HL-60 (cell line): ENCODE measurements at regions not wholly inside any gene's neighbourhood (a gene's known extent, or its start where the extent isn't known, plus 50 kb on each side); places are given as distances from the start of the nearest gene placed in this dataset.

Source experiments
- DNase-seq, 2 experiments: peaks; one replicate each; pipeline ENCODE4 v3.0.0-alpha.2; 2010 to 2020; ENCODE audit warnings: low read depth in 1 of 2, low spot score in 1 of 2
- H3K27ac ChIP-seq: fragments of 250-450 bp; sonication (Bioruptor Pico); replicated peaks from 2 replicates; pipeline ENCODE4 v1.5.1; 2020; ENCODE audit warnings: mild to moderate bottlenecking, moderate library complexity
- H3K27me3 ChIP-seq: fragments of 250-450 bp; sonication (Bioruptor Pico); 2 replicates; pipeline ENCODE4 v1.5.1; 2021; ENCODE audit warnings: mild to moderate bottlenecking, moderate library complexity; ENCODE audit not compliant: insufficient read depth, poor library complexity, severe bottlenecking
- H3K4me3 ChIP-seq: replicated peaks from 2 replicates; pipeline ENCODE4 v1.5.1; 2011; ENCODE audit warnings: mild to moderate bottlenecking, control low read depth, low read length; ENCODE audit not compliant: insufficient read depth
- GABPA ChIP-seq: IDR thresholded peaks from 2 replicates; pipeline ENCODE4 v1.6.1; 2012; ENCODE audit warnings: low read depth
- POLR2AphosphoS5 ChIP-seq: IDR thresholded peaks from 2 replicates; pipeline ENCODE4 v1.6.1; 2012; ENCODE audit warnings: low read depth
- SPI1 ChIP-seq: IDR thresholded peaks from 2 replicates; pipeline ENCODE4 v1.6.1; 2012; ENCODE audit warnings: low read depth, mild to moderate bottlenecking, borderline replicate concordance
- TF ChIP-seq, protein P1 (sequence below): IDR thresholded peaks from one replicate; pipeline ENCODE4 v1.5.1; 2011; ENCODE audit warnings: low read length, control low read depth, inconsistent platforms; ENCODE audit not compliant: insufficient read depth
- TF ChIP-seq, protein P2 (sequence below): IDR thresholded peaks from 2 replicates; pipeline ENCODE4 v1.6.1; 2012; ENCODE audit warnings: low read depth; ENCODE audit not compliant: insufficient replicate concordance

DNA sequence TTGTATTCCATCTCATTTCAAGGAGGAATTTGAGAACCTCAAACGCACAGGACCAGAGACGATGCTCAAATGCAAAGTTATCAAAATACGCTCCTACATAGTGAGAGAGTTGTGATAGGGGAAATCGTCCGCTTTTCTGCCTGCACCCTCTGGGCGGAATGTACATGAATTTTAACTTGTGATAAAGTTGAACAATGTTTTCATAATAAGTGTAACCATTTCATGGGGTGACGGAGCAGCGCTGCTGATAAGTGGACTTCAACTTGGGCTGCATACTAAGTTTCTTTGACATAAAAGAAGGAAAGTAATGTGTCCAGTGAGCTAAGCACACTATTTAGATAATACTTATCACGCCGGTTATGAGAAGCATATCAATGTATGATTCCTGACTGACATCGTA is 497.5 kb upstream of the MGMT start:
- Histone ChIP-seq H3K27me3 (no peaks in the 10 kb centered on the region), H3K4me3 (no peak overlapping the region), H3K27ac (no peak overlapping the region)
- no peak for DNase-seq
- TF ChIP-seq POLR2AphosphoS5 (no peak), GABPA (no peak), SPI1 (no peak)
- TF ChIP-seq, protein P1, sequence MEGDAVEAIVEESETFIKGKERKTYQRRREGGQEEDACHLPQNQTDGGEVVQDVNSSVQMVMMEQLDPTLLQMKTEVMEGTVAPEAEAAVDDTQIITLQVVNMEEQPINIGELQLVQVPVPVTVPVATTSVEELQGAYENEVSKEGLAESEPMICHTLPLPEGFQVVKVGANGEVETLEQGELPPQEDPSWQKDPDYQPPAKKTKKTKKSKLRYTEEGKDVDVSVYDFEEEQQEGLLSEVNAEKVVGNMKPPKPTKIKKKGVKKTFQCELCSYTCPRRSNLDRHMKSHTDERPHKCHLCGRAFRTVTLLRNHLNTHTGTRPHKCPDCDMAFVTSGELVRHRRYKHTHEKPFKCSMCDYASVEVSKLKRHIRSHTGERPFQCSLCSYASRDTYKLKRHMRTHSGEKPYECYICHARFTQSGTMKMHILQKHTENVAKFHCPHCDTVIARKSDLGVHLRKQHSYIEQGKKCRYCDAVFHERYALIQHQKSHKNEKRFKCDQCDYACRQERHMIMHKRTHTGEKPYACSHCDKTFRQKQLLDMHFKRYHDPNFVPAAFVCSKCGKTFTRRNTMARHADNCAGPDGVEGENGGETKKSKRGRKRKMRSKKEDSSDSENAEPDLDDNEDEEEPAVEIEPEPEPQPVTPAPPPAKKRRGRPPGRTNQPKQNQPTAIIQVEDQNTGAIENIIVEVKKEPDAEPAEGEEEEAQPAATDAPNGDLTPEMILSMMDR: no peak
- TF ChIP-seq, protein P2, sequence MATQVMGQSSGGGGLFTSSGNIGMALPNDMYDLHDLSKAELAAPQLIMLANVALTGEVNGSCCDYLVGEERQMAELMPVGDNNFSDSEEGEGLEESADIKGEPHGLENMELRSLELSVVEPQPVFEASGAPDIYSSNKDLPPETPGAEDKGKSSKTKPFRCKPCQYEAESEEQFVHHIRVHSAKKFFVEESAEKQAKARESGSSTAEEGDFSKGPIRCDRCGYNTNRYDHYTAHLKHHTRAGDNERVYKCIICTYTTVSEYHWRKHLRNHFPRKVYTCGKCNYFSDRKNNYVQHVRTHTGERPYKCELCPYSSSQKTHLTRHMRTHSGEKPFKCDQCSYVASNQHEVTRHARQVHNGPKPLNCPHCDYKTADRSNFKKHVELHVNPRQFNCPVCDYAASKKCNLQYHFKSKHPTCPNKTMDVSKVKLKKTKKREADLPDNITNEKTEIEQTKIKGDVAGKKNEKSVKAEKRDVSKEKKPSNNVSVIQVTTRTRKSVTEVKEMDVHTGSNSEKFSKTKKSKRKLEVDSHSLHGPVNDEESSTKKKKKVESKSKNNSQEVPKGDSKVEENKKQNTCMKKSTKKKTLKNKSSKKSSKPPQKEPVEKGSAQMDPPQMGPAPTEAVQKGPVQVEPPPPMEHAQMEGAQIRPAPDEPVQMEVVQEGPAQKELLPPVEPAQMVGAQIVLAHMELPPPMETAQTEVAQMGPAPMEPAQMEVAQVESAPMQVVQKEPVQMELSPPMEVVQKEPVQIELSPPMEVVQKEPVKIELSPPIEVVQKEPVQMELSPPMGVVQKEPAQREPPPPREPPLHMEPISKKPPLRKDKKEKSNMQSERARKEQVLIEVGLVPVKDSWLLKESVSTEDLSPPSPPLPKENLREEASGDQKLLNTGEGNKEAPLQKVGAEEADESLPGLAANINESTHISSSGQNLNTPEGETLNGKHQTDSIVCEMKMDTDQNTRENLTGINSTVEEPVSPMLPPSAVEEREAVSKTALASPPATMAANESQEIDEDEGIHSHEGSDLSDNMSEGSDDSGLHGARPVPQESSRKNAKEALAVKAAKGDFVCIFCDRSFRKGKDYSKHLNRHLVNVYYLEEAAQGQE: no peak

DNA sequence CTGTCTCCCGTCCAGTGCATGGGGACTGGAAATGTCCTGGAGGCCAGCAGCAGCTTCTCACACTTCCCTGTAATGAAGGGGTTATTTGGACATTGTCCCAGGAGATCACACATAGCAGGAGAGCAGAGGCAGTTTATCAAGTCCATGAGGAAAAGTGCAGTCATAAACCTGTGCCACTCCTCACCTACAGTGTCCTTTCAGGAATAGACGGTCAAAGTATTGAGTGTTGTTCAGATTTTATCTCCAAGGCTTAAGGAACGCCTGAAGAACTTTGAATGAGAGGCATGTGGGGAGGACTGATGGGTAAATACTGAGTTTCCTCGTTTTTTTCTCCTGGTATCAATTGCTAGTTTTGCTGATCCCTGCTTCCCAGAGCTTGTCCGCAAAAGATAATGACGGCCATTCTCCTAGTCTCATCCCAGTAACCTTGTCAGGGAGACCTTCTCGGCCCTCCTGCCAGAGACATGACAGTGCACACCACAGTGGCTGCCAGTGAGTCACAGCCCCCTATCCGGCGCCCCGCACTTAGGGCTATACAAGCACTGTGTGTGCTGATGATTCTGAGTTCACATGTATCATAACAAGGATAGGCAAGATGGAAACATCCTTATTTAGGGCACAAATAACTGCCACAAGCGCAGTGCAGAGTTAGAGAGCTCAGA is 495.5 kb upstream of the MGMT start:
- Histone ChIP-seq H3K4me3 (no peak overlapping the region), H3K27me3 (no peaks in the 10 kb centered on the region), H3K27ac (no peak overlapping the region)
- DNase-seq: no peak
- TF ChIP-seq POLR2AphosphoS5 (no peak), SPI1 (no peak), GABPA (no peak)
- TF ChIP-seq, protein P1: no peak
- TF ChIP-seq, protein P2: no peak

DNA sequence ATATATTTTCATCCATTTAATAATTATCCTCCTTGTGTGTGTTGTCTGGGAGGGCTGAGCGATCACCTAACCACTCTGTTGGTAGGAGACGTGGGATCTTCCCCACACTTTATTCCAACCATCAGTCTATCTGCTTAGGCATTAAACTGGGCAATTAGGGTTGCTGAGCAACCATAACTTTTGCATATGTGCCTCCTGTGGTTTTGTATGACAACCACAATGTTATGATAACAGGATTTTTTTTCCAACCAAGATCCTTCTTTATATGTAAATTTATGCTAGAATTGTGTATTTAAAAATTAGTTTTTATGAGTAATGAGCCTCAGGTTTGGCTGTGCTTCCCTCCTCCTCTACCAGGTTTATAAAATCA is 495.0 kb upstream of the MGMT start:
- TF ChIP-seq POLR2AphosphoS5 (no peak), SPI1 (no peak), GABPA (no peak)
- TF ChIP-seq, protein P1: no peak
- TF ChIP-seq, protein P2: no peak
- Histone ChIP-seq H3K27me3 (no peaks in the 10 kb centered on the region), H3K27ac (no peak overlapping the region), H3K4me3 (no peak overlapping the region)
- DNase-seq: no peak
